HG03097 (cell line): ENCODE measurements at regions not wholly inside any gene's neighbourhood (a gene's known extent, or its start where the extent isn't known, plus 50 kb on each side); places are given as distances from the start of the nearest gene placed in this dataset.
"Not testable (repeated sequence)": the region's sequence is repeated elsewhere in the genome, so short reads cannot be mapped to it uniquely, and the experiment has no call there.

Experiments
- ATAC-seq: cut with Tn5 transposase; IDR thresholded peaks from one replicate; pipeline ENCODE4 v1.9.1; 2021; ENCODE audit not compliant: unreplicated experiment, low FRiP score

- no peak for ATAC-seq
Measured at GRCh38 chr2:194095359-194095758, 1561.7 kb upstream of the SLC39A10 start.

- ATAC-seq = no peak
Measured at GRCh38 chr2:194090251-194090905, 1566.6 kb upstream of the SLC39A10 start.

- no peak for ATAC-seq
Measured at GRCh38 chr2:194087089-194087958, 1569.7 kb upstream of the SLC39A10 start.

GRCh38 chr2:194086129-194086528 lies 1570.9 kb upstream of the SLC39A10 start:
- ATAC-seq = no peak

GRCh38 chr2:194079989-194080388 lies 1577.0 kb upstream of the SLC39A10 start:
- no peak for ATAC-seq

GRCh38 chr2:194077366-194077765 lies 1579.7 kb upstream of the SLC39A10 start:
- no peak for ATAC-seq

- ATAC-seq = no peak
Measured at GRCh38 chr2:194062401-194062800, 1594.6 kb upstream of the SLC39A10 start.

GRCh38 chr2:194060269-194060668 lies 1596.8 kb upstream of the SLC39A10 start:
- no peak for ATAC-seq

GRCh38 chr2:194054313-194054712 lies 1602.7 kb upstream of the SLC39A10 start:
- no peak for ATAC-seq

- ATAC-seq = no peak
Measured at GRCh38 chr2:194044321-194044720, 1612.7 kb upstream of the SLC39A10 start.

- ATAC-seq = not testable (repeated sequence)
Measured at GRCh38 chr2:194021130-194021529, 1635.9 kb upstream of the SLC39A10 start.

GRCh38 chr2:194020155-194020554 lies 1636.9 kb upstream of the SLC39A10 start:
- no peak for ATAC-seq

GRCh38 chr2:194015751-194016150 lies 1641.3 kb upstream of the SLC39A10 start:
- ATAC-seq = no peak

GRCh38 chr2:194014639-194015038 lies 1642.4 kb upstream of the SLC39A10 start:
- ATAC-seq = no peak

- no peak for ATAC-seq
Measured at GRCh38 chr2:194004590-194005206, 1652.3 kb upstream of the SLC39A10 start.

GRCh38 chr2:194003911-194004310 lies 1653.1 kb upstream of the SLC39A10 start:
- no peak for ATAC-seq

- no peak for ATAC-seq
Measured at GRCh38 chr2:194002699-194003368, 1654.2 kb upstream of the SLC39A10 start.

- no peak for ATAC-seq
Measured at GRCh38 chr2:193990868-193991267, 1666.2 kb upstream of the SLC39A10 start.

- ATAC-seq = no peak
Measured at GRCh38 chr2:193989645-193990044, 1667.4 kb upstream of the SLC39A10 start.

- ATAC-seq = no peak
Measured at GRCh38 chr2:193988784-193989183, 1668.2 kb upstream of the SLC39A10 start.

- no peak for ATAC-seq
Measured at GRCh38 chr2:193985272-193985671, 1671.8 kb upstream of the SLC39A10 start.
